ENCODE measurements at regions not wholly inside any gene's neighbourhood (a gene's known extent, or its start where the extent isn't known, plus 50 kb on each side); places are given as distances from the start of the nearest gene placed in this dataset.

DNA sequence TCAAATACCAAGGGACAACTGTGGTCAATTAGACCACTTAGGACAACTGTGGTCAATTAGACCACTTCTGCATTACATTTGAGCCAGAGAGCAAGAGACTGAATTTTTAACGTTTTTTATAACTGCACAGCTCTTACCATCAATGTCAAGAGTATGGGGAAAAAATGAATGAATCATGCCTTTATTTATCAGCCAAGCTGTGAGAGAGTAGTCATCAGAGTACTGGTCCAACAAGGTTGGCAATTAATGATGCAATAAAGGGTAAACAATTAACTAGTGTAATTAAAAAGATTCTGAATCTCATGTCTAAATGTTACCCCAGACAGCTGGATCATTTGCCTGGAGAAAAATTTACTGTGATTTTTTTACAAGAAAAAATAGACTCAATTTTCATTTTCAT lies 381.1 kb downstream of the LIG4 start:
- TF ChIP-seq, protein P1, sequence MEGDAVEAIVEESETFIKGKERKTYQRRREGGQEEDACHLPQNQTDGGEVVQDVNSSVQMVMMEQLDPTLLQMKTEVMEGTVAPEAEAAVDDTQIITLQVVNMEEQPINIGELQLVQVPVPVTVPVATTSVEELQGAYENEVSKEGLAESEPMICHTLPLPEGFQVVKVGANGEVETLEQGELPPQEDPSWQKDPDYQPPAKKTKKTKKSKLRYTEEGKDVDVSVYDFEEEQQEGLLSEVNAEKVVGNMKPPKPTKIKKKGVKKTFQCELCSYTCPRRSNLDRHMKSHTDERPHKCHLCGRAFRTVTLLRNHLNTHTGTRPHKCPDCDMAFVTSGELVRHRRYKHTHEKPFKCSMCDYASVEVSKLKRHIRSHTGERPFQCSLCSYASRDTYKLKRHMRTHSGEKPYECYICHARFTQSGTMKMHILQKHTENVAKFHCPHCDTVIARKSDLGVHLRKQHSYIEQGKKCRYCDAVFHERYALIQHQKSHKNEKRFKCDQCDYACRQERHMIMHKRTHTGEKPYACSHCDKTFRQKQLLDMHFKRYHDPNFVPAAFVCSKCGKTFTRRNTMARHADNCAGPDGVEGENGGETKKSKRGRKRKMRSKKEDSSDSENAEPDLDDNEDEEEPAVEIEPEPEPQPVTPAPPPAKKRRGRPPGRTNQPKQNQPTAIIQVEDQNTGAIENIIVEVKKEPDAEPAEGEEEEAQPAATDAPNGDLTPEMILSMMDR (IDR thresholded peaks at IDR 0.05; ENCODE audit: insufficient read depth, low read length, poor library complexity, severe bottlenecking) = no peak
- no peak for TF ChIP-seq EZH2phosphoT487 (conservative IDR thresholded peaks at IDR 0.05; ENCODE audit: low read length)

Data from SU-DHL-6 (cell line).